RWPE2 (cell line): ENCODE measurements at regions not wholly inside any gene's neighbourhood (a gene's known extent, or its start where the extent isn't known, plus 50 kb on each side); places are given as distances from the start of the nearest gene placed in this dataset.

Experiments
- ATAC-seq: fragments of 200-7000 bp; cut with Tn5 transposase; 3 replicates; pipeline ENCODE4 v1.9.1; 2021; ENCODE audit warnings: low read depth
- DNase-seq: peaks from one replicate; pipeline ENCODE4 v3.0.0-alpha.2; 2020; ENCODE audit warnings: low spot score
- H3K27ac ChIP-seq: fragments of 450-650 bp; 2 replicates; pipeline ENCODE4 v1.5.1; 2017; ENCODE audit warnings: mild to moderate bottlenecking; ENCODE audit not compliant: poor library complexity, severe bottlenecking
- H3K27me3 ChIP-seq: fragments of 250-450 bp; sonication (Bioruptor Pico); 2 replicates; pipeline ENCODE4 v1.5.1; 2021; ENCODE audit warnings: mild to moderate bottlenecking, moderate library complexity; ENCODE audit not compliant: insufficient read depth, poor library complexity, severe bottlenecking
- H3K36me3 ChIP-seq: fragments of 250-450 bp; sonication (Bioruptor Pico); 2 replicates; pipeline ENCODE4 v1.5.1; 2020; ENCODE audit warnings: low read depth, mild to moderate bottlenecking, moderate library complexity
- H3K4me1 ChIP-seq: fragments of 250-450 bp; sonication (Bioruptor Pico); 2 replicates; pipeline ENCODE4 v1.5.1; 2021; ENCODE audit warnings: mild to moderate bottlenecking, moderate library complexity; ENCODE audit not compliant: insufficient read depth, poor library complexity, severe bottlenecking
- H3K4me3 ChIP-seq: fragments of 250-450 bp; sonication (Bioruptor Pico); 2 replicates; pipeline ENCODE4 v1.5.1; 2021; ENCODE audit warnings: mild to moderate bottlenecking, moderate library complexity; ENCODE audit not compliant: severe bottlenecking
- H3K9me3 ChIP-seq: fragments of 250-450 bp; sonication (Bioruptor Pico); 2 replicates; pipeline ENCODE4 v1.5.1; 2021; ENCODE audit warnings: mild to moderate bottlenecking, moderate library complexity; ENCODE audit not compliant: severe bottlenecking
- TF ChIP-seq, protein P1 (sequence below): fragments of 450-650 bp; IDR thresholded peaks from one replicate; pipeline ENCODE4 v1.5.1; 2017; ENCODE audit warnings: mild to moderate bottlenecking, moderate library complexity; ENCODE audit not compliant: poor library complexity, severe bottlenecking

DNA sequence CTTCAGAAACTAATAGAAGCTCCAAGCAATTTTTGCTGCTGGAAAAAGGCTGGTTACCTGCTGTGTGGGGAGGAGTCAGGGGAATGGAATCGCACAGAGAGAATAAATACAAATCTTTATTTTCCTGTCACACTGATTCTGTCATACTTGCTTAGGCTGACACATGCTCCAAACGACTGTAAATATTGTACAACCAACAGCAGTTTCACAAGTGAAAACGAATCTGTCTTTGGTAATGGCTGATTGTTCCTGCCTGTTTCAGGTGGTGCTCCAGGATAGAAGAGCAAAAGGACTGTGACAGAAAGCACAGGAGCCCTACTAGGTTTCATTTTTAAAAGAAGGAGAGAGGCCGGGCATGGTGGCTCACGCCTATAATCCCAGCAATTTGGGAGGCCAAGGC, 125.5 kb upstream of the DCLK2 start:
- Histone ChIP-seq H3K4me3 (no peak overlapping the region), H3K9me3 (no peaks in the 10 kb centered on the region), H3K4me1 (no peaks in the 10 kb centered on the region), H3K27ac (no peak overlapping the region), H3K27me3 (peaks cover 3% of the 10 kb centered on the region), H3K36me3 (no peaks in the 10 kb centered on the region)
- ATAC-seq (no peak), DNase-seq (no peak)
- TF ChIP-seq, protein P1, sequence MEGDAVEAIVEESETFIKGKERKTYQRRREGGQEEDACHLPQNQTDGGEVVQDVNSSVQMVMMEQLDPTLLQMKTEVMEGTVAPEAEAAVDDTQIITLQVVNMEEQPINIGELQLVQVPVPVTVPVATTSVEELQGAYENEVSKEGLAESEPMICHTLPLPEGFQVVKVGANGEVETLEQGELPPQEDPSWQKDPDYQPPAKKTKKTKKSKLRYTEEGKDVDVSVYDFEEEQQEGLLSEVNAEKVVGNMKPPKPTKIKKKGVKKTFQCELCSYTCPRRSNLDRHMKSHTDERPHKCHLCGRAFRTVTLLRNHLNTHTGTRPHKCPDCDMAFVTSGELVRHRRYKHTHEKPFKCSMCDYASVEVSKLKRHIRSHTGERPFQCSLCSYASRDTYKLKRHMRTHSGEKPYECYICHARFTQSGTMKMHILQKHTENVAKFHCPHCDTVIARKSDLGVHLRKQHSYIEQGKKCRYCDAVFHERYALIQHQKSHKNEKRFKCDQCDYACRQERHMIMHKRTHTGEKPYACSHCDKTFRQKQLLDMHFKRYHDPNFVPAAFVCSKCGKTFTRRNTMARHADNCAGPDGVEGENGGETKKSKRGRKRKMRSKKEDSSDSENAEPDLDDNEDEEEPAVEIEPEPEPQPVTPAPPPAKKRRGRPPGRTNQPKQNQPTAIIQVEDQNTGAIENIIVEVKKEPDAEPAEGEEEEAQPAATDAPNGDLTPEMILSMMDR = no peak

DNA sequence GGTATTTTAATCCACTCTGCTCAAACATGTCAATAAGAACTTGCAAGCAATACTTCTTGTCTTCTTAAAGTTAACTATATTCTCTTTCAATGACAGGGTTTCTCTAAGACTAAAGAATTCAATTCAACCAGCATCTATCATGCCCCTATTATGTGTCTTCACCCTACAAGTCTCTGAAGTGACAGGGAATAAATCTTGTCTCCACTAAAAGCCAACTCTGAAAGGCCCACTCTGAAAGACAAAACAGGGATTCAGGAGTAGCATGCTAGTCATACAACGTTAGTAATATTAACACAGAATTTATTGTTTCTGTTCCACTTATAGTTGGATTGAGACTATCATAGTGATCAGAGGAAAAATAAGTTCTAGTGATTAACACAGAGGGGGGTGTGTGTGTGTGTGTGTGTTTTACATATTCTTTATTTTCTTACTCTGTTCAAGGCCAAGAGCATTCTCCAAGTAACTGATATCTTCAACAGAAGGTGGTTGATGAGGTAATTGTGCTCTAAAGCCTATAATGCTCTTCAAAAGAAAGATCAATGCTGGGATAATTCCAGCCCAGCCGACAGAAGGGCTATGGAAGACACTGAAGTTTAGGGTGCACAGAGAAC, 122.4 kb upstream of the DCLK2 start:
- Histone ChIP-seq H3K27me3 (peaks cover 4% of the 10 kb centered on the region), H3K4me3 (no peak overlapping the region), H3K4me1 (no peaks in the 10 kb centered on the region), H3K36me3 (no peaks in the 10 kb centered on the region), H3K9me3 (no peaks in the 10 kb centered on the region), H3K27ac (no peak overlapping the region)
- DNase-seq (no peak), ATAC-seq (no peak)
- TF ChIP-seq, protein P1 = no peak

DNA sequence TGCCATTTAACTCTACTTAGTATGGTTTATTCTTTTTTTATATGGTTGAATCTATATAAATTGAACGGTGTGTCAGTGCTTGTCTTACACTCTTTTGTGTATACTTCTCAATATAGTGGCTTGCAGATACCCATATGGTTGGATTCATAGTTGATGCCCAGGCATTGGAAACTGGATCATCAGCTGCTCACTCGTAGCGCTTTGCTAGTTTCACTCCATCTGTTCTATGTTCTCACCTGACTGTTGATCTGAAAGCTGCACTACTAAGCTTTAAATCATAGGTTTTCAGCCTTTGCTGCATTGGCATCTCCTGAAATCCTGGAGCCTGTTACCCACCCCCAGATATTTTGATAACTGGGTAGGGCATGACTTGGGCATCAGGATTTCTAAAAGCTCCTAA, 121.6 kb upstream of the DCLK2 start:
- TF ChIP-seq, protein P1 = no peak
- DNase-seq (no peak), ATAC-seq (no peak)
- no peak overlapping the region for H3K4me3 ChIP-seq
- H3K27me3 ChIP-seq = peaks cover 7% of the 10 kb centered on the region
- H3K9me3 ChIP-seq = no peaks in the 10 kb centered on the region
- no peaks in the 10 kb centered on the region for H3K4me1 ChIP-seq
- no peaks in the 10 kb centered on the region for H3K36me3 ChIP-seq
- no peak overlapping the region for H3K27ac ChIP-seq

DNA sequence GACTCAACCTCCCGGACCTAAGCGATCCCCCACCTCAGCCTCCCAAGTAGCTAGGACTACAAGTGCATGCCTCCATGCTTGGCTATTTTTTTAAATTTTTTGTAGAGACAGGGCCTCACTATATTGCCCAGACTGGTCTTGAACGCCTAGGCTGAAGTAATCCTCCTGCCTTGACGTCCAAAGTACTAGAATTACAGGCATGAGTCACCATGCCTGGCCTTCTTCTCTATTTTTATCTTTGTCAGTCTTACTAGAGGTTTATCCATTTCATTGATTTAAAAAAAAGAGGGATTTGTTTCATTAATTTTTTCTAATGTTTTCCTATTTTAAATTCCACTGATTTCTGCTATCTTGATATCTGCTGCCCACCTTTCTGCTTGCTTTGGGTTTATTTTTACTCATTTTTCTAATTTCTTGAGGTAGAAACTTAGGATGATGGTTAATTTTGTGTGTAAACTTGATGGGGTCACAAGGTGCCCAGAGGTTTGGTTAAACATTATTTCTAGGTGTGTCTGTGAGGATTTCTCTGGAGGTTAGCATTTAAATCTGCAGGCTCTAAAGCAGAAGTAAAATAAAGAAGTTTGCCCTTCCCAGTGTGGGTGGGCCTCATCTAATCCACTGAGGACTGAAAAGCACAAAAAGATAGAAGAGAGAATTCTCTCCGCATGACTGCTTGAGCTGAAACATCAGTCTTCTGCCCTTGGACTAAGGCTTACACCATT, 116.2 kb upstream of the DCLK2 start:
- Histone ChIP-seq H3K27me3 (peaks cover 3% of the 10 kb centered on the region), H3K4me3 (no peak overlapping the region), H3K9me3 (no peaks in the 10 kb centered on the region), H3K4me1 (no peaks in the 10 kb centered on the region), H3K27ac (no peak overlapping the region), H3K36me3 (no peaks in the 10 kb centered on the region)
- no peak; the same call in 2 of the 3 replicates for ATAC-seq
- TF ChIP-seq, protein P1 = no peak
- DNase-seq = no peak
